ENCODE measurements at regions not wholly inside any gene's neighbourhood (a gene's known extent, or its start where the extent isn't known, plus 50 kb on each side); places are given as distances from the start of the nearest gene placed in this dataset.
A peak's percentile ranks its signal among the peaks of the same experiment; 100 is the strongest.

- no peaks in the 10 kb centered on the region for H3K9me3 ChIP-seq (ENCODE audit: low read depth)
- H3K4me3 ChIP-seq: no peak overlapping the region
- no peaks in the 10 kb centered on the region for H3F3A ChIP-seq (ENCODE audit: low read depth)
- DNase-seq (ENCODE audit: low spot score): no peak
- H3K79me2 ChIP-seq (ENCODE audit: low read depth): peaks cover 23% of the 10 kb centered on the region
- Mint-ChIP-seq H3K9me3 (no peaks in the 10 kb centered on the region), H3K4me1 (peaks cover 31% of the 10 kb centered on the region), H3K27ac (no peak overlapping the region), H3K4me3 (no peak overlapping the region), H3K36me3 (no peaks in the 10 kb centered on the region), H3K27me3 (ENCODE audit: insufficient read depth, low read depth) (peaks cover 7% of the 10 kb centered on the region)
- H3K4me2 ChIP-seq: no peak overlapping the region
- H4K20me1 ChIP-seq (ENCODE audit: low read depth): peaks cover 23% of the 10 kb centered on the region
- no peak for TF ChIP-seq EZH2 (IDR thresholded peaks at IDR 0.05)
- no peak for TF ChIP-seq EZH2phosphoT487 (IDR thresholded peaks at IDR 0.05)
- TF ChIP-seq CTCF (IDR thresholded peaks at IDR 0.05): no peak
- H3K4me1 ChIP-seq: peaks cover 10% of the 10 kb centered on the region
- H3K27me3 ChIP-seq: peaks cover 1% of the 10 kb centered on the region
- H3K9ac ChIP-seq: no peak overlapping the region
- no peaks in the 10 kb centered on the region for H3K36me3 ChIP-seq
- no peak overlapping the region for H2AFZ ChIP-seq (replicated peaks)
- H3K27ac ChIP-seq: no peak overlapping the region
Measured at GRCh38 chr3:69535613-69536012, 149.7 kb upstream of the FRMD4B start.

GRCh38 chr3:69532547-69533224 lies 146.8 kb upstream of the FRMD4B start:
- Mint-ChIP-seq H3K27me3 (ENCODE audit: insufficient read depth, low read depth) (peaks cover 2% of the 10 kb centered on the region), H3K27ac (peak overlapping the region; percentile 37), H3K9me3 (peaks cover 3% of the 10 kb centered on the region), H3K4me1 (peaks cover 31% of the 10 kb centered on the region), H3K36me3 (no peaks in the 10 kb centered on the region), H3K4me3 (no peak overlapping the region)
- H3F3A ChIP-seq (ENCODE audit: low read depth): no peaks in the 10 kb centered on the region
- no peaks in the 10 kb centered on the region for H3K27me3 ChIP-seq
- H3K27ac ChIP-seq: no peak overlapping the region
- H4K20me1 ChIP-seq (ENCODE audit: low read depth): peaks cover 17% of the 10 kb centered on the region
- TF ChIP-seq EZH2 (IDR thresholded peaks at IDR 0.05) (no peak), CTCF (IDR thresholded peaks at IDR 0.05) (no peak), EZH2phosphoT487 (IDR thresholded peaks at IDR 0.05) (no peak)
- DNase-seq (ENCODE audit: low spot score): no peak
- H2AFZ ChIP-seq (replicated peaks): no peak overlapping the region
- H3K9me3 ChIP-seq (ENCODE audit: low read depth): no peaks in the 10 kb centered on the region
- no peak overlapping the region for H3K9ac ChIP-seq
- H3K36me3 ChIP-seq: no peaks in the 10 kb centered on the region
- peaks cover 6% of the 10 kb centered on the region for H3K4me1 ChIP-seq
- H3K4me2 ChIP-seq: no peak overlapping the region
- H3K4me3 ChIP-seq: no peak overlapping the region
- H3K79me2 ChIP-seq (ENCODE audit: low read depth): peaks cover 1% of the 10 kb centered on the region

GRCh38 chr3:69531576-69532546 lies 146.0 kb upstream of the FRMD4B start:
- Histone ChIP-seq H3K27ac (no peak overlapping the region), H4K20me1 (ENCODE audit: low read depth) (peaks cover 16% of the 10 kb centered on the region), H3K9me3 (ENCODE audit: low read depth) (no peaks in the 10 kb centered on the region), H3K4me1 (peaks cover 6% of the 10 kb centered on the region), H3K4me2 (no peak overlapping the region), H3F3A (ENCODE audit: low read depth) (no peaks in the 10 kb centered on the region), H3K79me2 (ENCODE audit: low read depth) (no peaks in the 10 kb centered on the region), H3K27me3 (no peaks in the 10 kb centered on the region), H3K36me3 (no peaks in the 10 kb centered on the region), H3K9ac (no peak overlapping the region), H3K4me3 (no peak overlapping the region), H2AFZ (replicated peaks) (no peak overlapping the region)
- Mint-ChIP-seq H3K27me3 (ENCODE audit: insufficient read depth, low read depth) (peaks cover 2% of the 10 kb centered on the region), H3K36me3 (no peaks in the 10 kb centered on the region), H3K9me3 (peaks cover 3% of the 10 kb centered on the region), H3K4me1 (peaks cover 33% of the 10 kb centered on the region), H3K27ac (peak overlapping the region; percentile 37), H3K4me3 (no peak overlapping the region)
- TF ChIP-seq EZH2phosphoT487 (IDR thresholded peaks at IDR 0.05) (no peak), CTCF (IDR thresholded peaks at IDR 0.05) (no peak), EZH2 (IDR thresholded peaks at IDR 0.05) (no peak)
- no peak for DNase-seq (ENCODE audit: low spot score)

Measured in neural progenitor cell (in vitro differentiated cells).